Activated T-helper 17 cell treated with anti-CD3 and anti-CD28 coated beads, Interleukin-2, amount 50 U/mL, for 72 hours (primary cell): ENCODE measurements at regions not wholly inside any gene's neighbourhood (a gene's known extent, or its start where the extent isn't known, plus 50 kb on each side); places are given as distances from the start of the nearest gene placed in this dataset.
"Not testable (repeated sequence)": the region's sequence is repeated elsewhere in the genome, so short reads cannot be mapped to it uniquely, and the experiment has no call there.

ENCODE experiments used
- ATAC-seq: fragments of 150-1000 bp; cut with Tn5 transposase; replicated peaks from 2 replicates; pipeline ENCODE4 v1.10.0; 2021; ENCODE audit warnings: mild to moderate bottlenecking, moderate library complexity
- H3K27ac Mint-ChIP-seq: one replicate; pipeline ENCODE4 v1.8.0; 2022; ENCODE audit warnings: mixed read lengths
- H3K27me3 Mint-ChIP-seq: one replicate; pipeline ENCODE4 v1.8.0; 2022; ENCODE audit warnings: mixed read lengths
- H3K36me3 Mint-ChIP-seq: one replicate; pipeline ENCODE4 v1.8.0; 2022; ENCODE audit warnings: low read depth, mild to moderate bottlenecking, mixed read lengths
- H3K4me1 Mint-ChIP-seq: one replicate; pipeline ENCODE4 v1.8.0; 2022; ENCODE audit warnings: mixed read lengths
- H3K4me3 Mint-ChIP-seq: one replicate; pipeline ENCODE4 v1.8.0; 2022; ENCODE audit warnings: mild to moderate bottlenecking, mixed read lengths
- H3K9me3 Mint-ChIP-seq: one replicate; pipeline ENCODE4 v1.8.0; 2022; ENCODE audit warnings: mixed read lengths

DNA sequence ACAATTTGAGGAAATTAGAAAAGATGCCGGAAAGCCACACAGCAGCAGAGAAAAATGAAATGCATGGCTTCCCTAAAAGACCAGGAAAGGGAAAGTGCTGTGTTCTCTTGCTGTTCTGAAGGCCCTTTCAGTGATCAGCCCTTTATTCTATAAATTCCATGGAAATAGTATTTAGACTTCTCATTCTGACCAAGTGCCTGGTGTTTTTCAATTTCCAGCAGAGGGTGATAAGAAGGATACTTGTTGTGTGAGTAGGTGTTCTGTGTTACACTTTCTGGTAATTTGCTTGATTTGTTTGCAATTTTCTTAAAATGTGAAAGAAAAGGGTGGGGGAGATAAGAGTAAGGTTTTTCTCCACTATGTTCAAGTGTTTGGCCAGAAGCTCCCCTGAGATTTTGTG, 504.5 kb downstream of the IRS1 start:
- Mint-ChIP-seq H3K4me1 (no peaks in the 10 kb centered on the region), H3K4me3 (no peak overlapping the region), H3K27me3 (peaks cover 9% of the 10 kb centered on the region), H3K27ac (no peak overlapping the region), H3K9me3 (no peaks in the 10 kb centered on the region), H3K36me3 (no peaks in the 10 kb centered on the region)
- no peak for ATAC-seq

DNA sequence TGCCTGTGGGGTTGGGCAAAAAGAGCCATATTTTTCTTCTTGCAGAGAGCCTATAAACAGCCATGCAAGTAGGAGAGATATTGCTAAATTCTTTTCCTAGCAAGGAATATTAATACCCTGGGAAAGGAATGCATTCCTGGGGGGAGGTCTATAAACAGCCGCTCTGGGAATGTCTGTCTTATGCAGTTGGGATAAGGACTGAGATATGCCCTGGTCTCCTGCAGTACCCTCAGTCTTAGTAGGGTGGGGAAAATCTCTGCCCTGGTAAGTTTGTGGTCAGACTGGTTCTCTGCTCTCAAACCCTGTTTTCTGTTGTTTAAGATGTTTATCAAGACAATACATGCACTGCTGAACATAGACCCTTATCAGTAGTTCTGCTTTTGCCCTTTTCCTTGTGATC, 508.3 kb downstream of the IRS1 start:
- ATAC-seq, H3K27me3 Mint-ChIP-seq, H3K9me3 Mint-ChIP-seq, H3K4me1 Mint-ChIP-seq, H3K27ac Mint-ChIP-seq, H3K36me3 Mint-ChIP-seq, H3K4me3 Mint-ChIP-seq: not testable (repeated sequence)

DNA sequence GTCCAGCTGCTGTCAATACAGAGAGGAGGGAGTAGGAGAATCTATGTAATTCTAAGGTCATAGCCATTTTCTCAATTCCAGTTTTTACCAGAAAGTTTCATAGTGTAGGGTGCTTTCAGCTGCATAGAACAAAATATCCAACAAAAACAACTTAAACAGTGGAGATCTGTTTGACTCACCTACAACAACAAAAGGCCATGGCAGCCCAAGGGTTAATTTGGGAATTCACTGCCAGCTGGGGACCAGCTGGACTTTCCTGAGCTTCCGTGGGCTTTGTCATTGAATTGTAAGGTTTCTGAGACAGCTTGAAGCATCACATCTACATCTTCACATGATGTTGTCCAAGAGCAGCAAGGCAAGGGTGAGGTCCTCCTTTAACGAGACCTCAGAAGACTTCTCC, 512.7 kb downstream of the IRS1 start:
- H3K4me1 Mint-ChIP-seq = no peaks in the 10 kb centered on the region
- no peak overlapping the region for H3K4me3 Mint-ChIP-seq
- H3K36me3 Mint-ChIP-seq = no peaks in the 10 kb centered on the region
- H3K27me3 Mint-ChIP-seq = peaks cover 3% of the 10 kb centered on the region
- H3K27ac Mint-ChIP-seq = no peak overlapping the region
- no peaks in the 10 kb centered on the region for H3K9me3 Mint-ChIP-seq
- ATAC-seq = no peak

DNA sequence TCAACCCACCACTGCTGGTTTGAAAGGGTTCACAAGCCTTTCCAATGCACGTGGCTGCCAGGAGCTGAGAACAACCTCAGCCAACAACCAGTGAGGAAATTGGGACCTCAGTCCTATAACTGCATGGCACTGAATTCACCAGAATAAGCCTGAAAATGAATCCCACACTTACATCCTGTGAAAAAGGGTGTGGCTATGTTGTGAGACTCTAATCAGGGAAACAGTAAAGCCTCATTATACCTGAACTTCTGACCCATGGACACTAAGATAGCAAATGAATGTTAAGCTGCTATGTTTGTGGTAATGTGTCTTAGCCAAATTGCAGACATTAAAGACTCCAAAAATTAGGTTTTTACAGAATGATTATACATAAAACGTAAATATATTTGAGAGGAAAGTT, 515.8 kb downstream of the IRS1 start:
- no peak overlapping the region for H3K27ac Mint-ChIP-seq
- H3K4me3 Mint-ChIP-seq = no peak overlapping the region
- peaks cover 9% of the 10 kb centered on the region for H3K27me3 Mint-ChIP-seq
- H3K36me3 Mint-ChIP-seq = no peaks in the 10 kb centered on the region
- ATAC-seq = no peak
- no peaks in the 10 kb centered on the region for H3K4me1 Mint-ChIP-seq
- H3K9me3 Mint-ChIP-seq = peaks cover 7% of the 10 kb centered on the region

DNA sequence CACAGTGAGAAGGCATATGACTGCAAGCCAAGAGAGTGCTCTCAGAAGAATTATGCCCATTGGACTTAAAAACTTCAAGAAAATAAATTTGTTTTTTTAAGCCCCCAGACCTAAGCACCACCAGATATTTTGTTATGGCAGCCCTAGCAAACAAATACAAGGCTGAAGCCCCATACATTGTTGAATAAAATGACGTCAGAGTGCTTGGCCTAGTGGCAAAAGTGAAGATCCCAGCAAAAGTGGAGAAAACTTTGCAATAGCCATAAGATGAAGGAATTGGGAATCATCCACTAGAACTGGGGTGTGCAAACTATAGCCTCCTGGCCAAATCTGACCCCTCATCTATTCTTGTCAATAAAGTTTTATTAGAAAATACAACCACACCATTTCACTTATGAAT, 517.5 kb downstream of the IRS1 start:
- no peak overlapping the region for H3K27ac Mint-ChIP-seq
- H3K4me1 Mint-ChIP-seq = no peaks in the 10 kb centered on the region
- ATAC-seq = no peak
- H3K36me3 Mint-ChIP-seq = no peaks in the 10 kb centered on the region
- no peak overlapping the region for H3K4me3 Mint-ChIP-seq
- peaks cover 7% of the 10 kb centered on the region for H3K9me3 Mint-ChIP-seq
- peaks cover 9% of the 10 kb centered on the region for H3K27me3 Mint-ChIP-seq

DNA sequence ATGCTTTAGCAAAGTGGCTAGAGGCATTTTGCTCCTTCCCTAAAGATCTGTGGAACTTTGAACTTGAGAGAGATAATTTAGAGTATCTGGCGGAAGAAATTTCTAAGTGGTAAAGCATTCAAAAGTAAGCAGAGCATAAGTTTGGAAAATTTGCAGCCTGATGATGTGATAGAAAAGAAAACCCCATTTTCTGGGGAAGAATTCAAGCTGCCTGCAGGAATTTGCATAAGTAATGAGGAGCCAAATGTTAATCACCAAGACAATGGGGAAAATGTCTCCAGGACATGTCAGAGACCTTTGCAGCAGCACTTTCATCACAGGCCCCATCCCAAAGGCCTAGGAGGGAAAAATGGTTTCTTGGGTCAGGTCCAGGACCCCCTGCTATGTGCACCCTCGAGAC, 519.5 kb downstream of the IRS1 start:
- not testable (repeated sequence) for H3K36me3 Mint-ChIP-seq, H3K4me3 Mint-ChIP-seq, H3K4me1 Mint-ChIP-seq, H3K27ac Mint-ChIP-seq, H3K27me3 Mint-ChIP-seq, H3K9me3 Mint-ChIP-seq, ATAC-seq

DNA sequence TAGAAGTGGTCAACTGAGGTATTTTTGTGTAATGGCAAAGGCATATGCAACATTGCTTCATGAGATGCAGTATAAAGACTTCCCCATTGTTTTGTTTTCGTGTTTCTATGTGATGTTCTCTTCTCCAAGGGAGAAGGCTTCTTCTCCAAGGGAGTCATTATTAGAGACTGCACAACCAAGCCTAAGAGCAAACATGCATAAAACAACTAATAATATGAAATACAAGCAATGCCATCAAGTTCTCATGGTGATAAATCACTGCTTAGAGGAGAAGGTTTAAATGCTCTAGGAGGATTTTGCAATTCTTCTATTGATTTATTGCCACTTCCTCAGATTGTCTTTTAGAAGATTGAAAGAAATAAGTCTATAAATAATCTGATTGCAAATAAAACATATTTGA, 524.4 kb downstream of the IRS1 start:
- no peak for ATAC-seq
- no peak overlapping the region for H3K27ac Mint-ChIP-seq
- no peaks in the 10 kb centered on the region for H3K36me3 Mint-ChIP-seq
- H3K27me3 Mint-ChIP-seq = peaks cover 5% of the 10 kb centered on the region
- H3K4me3 Mint-ChIP-seq = no peak overlapping the region
- no peaks in the 10 kb centered on the region for H3K4me1 Mint-ChIP-seq
- H3K9me3 Mint-ChIP-seq = peaks cover 3% of the 10 kb centered on the region

DNA sequence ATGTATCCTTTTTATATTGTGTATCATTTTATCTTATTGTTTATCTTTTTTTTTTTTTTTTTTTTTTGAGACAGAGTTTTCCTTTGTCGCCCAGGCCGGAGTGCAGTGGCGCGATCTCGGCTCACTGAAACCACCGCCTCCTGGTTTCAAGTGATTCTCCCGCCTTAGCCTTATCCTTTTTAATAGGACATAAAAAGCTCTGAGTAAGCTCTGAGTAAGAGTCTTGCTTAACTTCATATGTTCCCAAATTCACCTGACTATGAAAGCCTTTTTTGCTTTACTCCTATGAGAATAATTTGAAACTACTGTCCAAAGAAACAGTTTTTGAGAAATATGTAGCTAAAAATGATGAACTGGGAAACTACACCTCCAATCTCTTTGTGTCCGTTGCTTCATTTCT, 525.5 kb downstream of the IRS1 start:
- Mint-ChIP-seq H3K27me3 (peaks cover 13% of the 10 kb centered on the region), H3K4me1 (no peaks in the 10 kb centered on the region), H3K27ac (no peak overlapping the region), H3K9me3 (no peaks in the 10 kb centered on the region), H3K36me3 (no peaks in the 10 kb centered on the region), H3K4me3 (no peak overlapping the region)
- ATAC-seq = no peak

DNA sequence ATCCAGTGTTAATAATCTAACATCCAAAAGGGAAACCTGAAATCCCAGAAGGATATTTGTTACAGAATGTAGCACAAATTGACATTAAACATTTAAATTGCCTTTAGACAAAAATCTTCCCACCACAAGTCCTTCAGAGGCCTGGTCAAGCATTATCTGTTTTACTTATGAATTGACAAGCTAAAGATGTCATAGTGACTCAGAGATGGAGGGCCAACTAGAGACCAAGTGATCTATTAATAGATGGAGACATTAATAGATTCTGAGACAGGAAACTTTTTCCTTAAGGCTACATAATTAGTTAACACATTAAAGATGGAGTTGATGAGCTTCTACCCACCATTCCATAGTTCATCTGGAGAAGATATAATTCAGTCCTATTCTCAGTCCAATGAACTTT, 526.2 kb downstream of the IRS1 start:
- Mint-ChIP-seq H3K36me3 (no peaks in the 10 kb centered on the region), H3K27me3 (peaks cover 16% of the 10 kb centered on the region), H3K27ac (no peak overlapping the region), H3K4me1 (no peaks in the 10 kb centered on the region), H3K9me3 (no peaks in the 10 kb centered on the region), H3K4me3 (no peak overlapping the region)
- ATAC-seq = no peak

DNA sequence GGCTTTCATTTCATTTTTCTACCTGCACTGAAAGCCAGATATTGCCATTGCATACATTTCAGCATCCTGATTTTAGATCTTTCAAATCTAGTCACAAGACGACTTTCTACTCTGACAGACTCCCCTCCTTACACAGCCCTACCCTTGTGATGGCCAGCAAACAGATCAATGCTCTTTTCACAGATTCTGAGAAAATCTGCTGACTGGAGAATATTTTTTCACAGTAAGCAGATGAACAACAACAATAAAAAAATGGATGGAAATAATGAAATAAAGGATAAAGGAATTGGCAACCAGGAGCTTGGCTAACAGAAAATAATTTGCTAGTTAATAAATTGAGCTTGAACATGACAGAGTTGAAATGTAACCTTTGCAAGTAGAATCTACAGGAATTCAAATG, 527.2 kb downstream of the IRS1 start:
- no peaks in the 10 kb centered on the region for H3K4me1 Mint-ChIP-seq
- peaks cover 20% of the 10 kb centered on the region for H3K27me3 Mint-ChIP-seq
- no peak overlapping the region for H3K27ac Mint-ChIP-seq
- no peak for ATAC-seq
- H3K4me3 Mint-ChIP-seq = no peak overlapping the region
- H3K36me3 Mint-ChIP-seq = no peaks in the 10 kb centered on the region
- H3K9me3 Mint-ChIP-seq = no peaks in the 10 kb centered on the region

DNA sequence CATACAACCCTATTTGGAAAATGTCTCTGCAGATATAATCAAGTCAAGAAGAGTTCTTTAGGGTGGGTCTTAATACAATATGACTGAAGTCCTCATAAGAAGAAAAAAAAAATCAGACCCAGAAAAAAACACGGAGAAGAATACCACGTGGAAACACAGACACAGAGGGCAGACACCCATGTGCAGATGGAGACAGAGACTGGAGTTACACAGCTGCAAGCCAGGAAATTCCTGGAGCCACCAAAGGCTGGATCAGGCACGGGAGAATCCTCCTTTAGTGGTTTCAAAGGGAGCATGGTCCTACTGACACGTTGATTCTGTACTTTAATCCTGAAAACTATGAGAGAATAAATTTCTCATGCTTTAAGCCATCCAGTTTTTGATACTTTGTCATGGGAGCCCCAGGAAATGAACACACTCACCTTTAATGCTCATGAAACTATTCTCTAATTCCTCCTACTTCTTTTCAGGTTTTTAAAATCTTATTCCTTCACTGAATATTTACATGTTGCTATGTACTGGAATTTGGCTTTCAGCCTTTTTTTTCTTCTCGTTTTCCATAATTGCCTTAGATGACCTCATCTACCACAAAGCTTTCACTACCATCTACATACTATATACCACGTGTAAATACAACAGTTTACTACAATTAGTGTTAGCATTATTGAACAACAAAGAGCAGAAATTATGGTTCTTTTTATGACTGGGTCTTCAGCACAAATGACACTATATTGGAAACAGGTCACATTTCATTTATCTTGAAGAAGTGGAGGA, 529.1 kb downstream of the IRS1 start:
- Mint-ChIP-seq H3K4me3 (no peak overlapping the region), H3K27me3 (peaks cover 20% of the 10 kb centered on the region), H3K9me3 (no peaks in the 10 kb centered on the region), H3K36me3 (no peaks in the 10 kb centered on the region), H3K4me1 (no peaks in the 10 kb centered on the region), H3K27ac (no peak overlapping the region)
- no peak for ATAC-seq

DNA sequence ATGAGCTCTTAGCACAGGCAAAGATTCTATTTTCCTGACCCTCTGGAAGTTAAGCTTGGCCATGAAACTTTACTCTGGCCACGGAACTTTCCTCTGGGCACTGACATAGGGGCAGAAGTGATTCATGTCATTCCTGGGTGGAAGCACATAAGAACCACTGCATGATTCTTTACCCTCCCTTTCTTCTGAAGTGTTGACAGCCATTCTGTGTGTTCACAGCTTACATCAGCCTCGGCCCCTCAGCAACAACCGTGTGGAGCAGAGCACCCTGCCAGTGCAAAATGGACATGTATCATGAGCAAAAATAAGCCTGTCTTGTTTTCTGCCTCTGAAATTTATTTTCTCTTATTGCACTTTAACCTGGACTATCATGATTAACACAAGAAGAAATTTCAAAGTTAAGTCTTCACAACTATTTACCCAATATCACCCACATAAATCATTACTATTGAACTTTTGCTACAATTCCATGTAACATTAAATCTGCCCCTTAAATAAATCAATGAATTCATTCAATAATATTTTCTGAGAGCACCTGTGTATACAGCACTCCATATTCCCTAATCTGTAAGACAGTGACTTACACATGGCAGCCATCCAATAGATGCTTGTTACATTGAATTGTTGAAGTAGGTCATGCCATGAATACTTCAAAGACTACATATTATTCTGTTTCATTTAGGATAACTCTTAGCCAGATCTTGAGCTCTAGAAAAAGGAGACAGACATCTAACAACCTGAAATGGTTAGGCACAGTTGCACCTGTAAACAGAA, 531.9 kb downstream of the IRS1 start:
- peaks cover 20% of the 10 kb centered on the region for H3K27me3 Mint-ChIP-seq
- no peak overlapping the region for H3K4me3 Mint-ChIP-seq
- no peak for ATAC-seq
- no peaks in the 10 kb centered on the region for H3K36me3 Mint-ChIP-seq
- H3K9me3 Mint-ChIP-seq = no peaks in the 10 kb centered on the region
- no peaks in the 10 kb centered on the region for H3K4me1 Mint-ChIP-seq
- no peak overlapping the region for H3K27ac Mint-ChIP-seq

DNA sequence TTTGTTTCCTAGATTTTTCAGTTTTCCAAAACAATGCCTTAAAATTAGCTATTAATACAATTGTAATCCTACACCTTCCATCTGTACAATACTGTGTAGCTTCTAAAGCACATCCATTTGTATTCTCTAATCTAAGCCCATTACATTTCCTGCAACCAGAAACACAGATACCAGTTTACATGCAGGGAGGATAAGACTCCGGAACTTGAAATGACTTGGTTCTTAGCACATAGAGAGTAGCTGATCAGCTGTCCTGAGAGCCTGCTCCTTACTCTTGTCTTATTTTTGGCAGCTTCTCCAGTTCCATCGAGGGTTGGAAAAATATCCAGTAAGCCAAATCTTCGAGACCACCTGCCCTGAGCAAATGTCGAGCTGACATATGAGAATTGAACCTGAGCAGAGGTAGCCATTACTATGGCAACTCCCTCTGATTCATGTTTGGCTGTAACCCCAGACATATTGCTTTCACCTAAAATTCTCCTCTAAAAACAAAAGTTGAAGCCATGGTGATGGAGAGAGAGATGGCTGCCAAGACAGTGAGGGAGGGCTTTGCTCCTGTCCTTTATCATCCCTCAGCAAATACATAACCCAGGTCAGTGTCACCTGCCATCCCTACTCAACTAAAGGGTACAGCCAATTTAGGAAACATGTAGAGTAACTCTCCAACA, 542.8 kb downstream of the IRS1 start:
- H3K4me3 Mint-ChIP-seq = no peak overlapping the region
- no peaks in the 10 kb centered on the region for H3K4me1 Mint-ChIP-seq
- no peak for ATAC-seq
- peaks cover 15% of the 10 kb centered on the region for H3K27me3 Mint-ChIP-seq
- no peaks in the 10 kb centered on the region for H3K36me3 Mint-ChIP-seq
- H3K27ac Mint-ChIP-seq = no peak overlapping the region
- peaks cover 5% of the 10 kb centered on the region for H3K9me3 Mint-ChIP-seq

DNA sequence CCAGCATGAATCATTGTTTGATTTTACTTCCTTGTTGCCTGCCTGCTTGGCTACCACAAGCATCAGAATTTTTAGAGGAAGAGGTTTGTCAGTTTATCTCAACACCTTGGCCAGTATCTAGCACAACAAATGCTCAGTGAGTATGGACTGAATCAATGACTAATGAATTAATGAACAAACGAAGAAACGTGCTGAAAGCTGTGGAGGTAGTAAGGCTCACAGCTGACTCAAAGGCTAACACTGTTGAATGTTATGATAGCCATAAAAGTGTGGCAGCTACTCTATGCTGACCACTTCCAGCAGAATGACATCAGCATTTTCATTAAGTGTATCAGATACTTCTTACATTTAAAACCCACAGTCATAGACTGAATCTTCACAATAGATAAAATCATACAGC, 543.4 kb downstream of the IRS1 start:
- Mint-ChIP-seq H3K9me3 (peaks cover 5% of the 10 kb centered on the region), H3K27me3 (peaks cover 14% of the 10 kb centered on the region), H3K4me3 (no peak overlapping the region), H3K27ac (no peak overlapping the region), H3K4me1 (no peaks in the 10 kb centered on the region), H3K36me3 (no peaks in the 10 kb centered on the region)
- ATAC-seq = no peak

DNA sequence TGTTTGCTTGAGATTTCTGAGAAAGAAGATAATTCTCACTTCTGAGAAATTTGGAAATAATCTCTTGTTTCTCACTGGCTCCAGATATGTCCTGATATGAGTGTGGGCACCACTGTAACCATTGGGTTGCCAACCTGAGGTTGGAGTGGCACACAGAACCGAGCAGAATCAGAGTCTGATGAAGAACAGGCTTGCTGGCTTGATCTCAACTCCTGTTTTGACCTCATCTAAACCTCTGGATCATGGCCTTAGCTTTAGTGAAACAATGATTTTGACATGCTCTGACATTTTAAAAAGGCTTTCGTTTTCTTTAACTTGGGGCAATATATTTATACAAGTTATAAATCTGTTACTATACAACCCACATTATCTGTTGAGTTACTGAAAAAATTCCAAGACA, 548.0 kb downstream of the IRS1 start:
- Mint-ChIP-seq H3K4me3 (no peak overlapping the region), H3K36me3 (no peaks in the 10 kb centered on the region), H3K27ac (no peak overlapping the region), H3K27me3 (peaks cover 13% of the 10 kb centered on the region), H3K9me3 (no peaks in the 10 kb centered on the region), H3K4me1 (no peaks in the 10 kb centered on the region)
- no peak for ATAC-seq
